ENCODE measurements at regions not wholly inside any gene's neighbourhood (a gene's known extent, or its start where the extent isn't known, plus 50 kb on each side); places are given as distances from the start of the nearest gene placed in this dataset.
A peak's percentile ranks its signal among the peaks of the same experiment; 100 is the strongest.

GRCh38 chr4:165682611-165683010 lies 190.4 kb upstream of the TLL1 start:
- WGBS, 4 donors, result 0 to 51% (median 22%) methylated on average over 1 of the region's 1 CpG
- TF ChIP-seq CTCF (IDR thresholded peaks at IDR 0.05) (no peak), POLR2A (IDR thresholded peaks at IDR 0.05) (no peak)
- no peaks in the 10 kb centered on the region for H3K36me3 ChIP-seq
- no peak for DNase-seq
- no peak overlapping the region for H3K4me3 ChIP-seq
- intact Hi-C loops (cut with DNase I), result no loop called here
- no peaks in the 10 kb centered on the region for H3K27me3 ChIP-seq
- H3K9me3 ChIP-seq, result no peaks in the 10 kb centered on the region
- ATAC-seq, result peak in 1 of 4 donors; percentile 26
- H3K4me1 ChIP-seq, result no peaks in the 10 kb centered on the region
- H3K27ac ChIP-seq, result no peak overlapping the region

DNA sequence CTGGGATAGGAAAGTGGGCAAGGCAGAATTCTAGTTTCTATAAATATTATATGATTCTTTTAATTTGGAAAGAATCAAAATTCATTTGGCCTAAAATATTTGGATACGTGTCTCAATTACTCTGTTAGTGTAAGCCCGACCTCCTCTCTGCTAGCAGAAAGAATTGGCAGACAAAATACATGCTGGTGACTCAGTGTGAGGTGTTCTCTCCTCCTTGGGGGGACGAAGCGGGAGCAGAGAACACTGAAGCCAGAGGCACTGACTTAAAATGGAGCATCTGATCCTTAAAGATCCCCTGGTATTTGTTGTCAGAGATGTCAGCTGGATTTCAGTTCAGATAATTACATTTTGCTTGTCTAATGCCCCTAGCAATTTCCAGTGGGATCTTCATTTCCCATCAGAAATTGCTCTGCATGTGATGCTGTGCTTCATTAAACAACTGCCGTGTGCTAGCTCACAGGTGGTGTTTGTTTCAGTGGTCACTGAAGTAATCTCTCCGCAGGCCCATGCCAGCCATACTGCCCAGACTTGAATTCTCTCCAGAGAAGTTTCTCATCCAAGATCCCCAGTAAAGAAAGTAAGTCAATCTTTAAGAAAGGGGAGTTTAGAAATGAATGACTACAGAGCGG lies 188.7 kb upstream of the TLL1 start:
- Histone ChIP-seq H3K4me1 (no peaks in the 10 kb centered on the region), H3K9me3 (no peaks in the 10 kb centered on the region), H3K4me3 (no peak overlapping the region), H3K27ac (no peak overlapping the region), H3K36me3 (no peaks in the 10 kb centered on the region), H3K27me3 (no peaks in the 10 kb centered on the region)
- 80 to 91% (median 84%) methylated on average over 7 of the region's 7 CpGs for WGBS, 4 donors
- peak in 1 of 5 donors; percentile 29 for DNase-seq
- no peak for TF ChIP-seq CTCF (IDR thresholded peaks at IDR 0.05)
- no peak for TF ChIP-seq POLR2A (IDR thresholded peaks at IDR 0.05)
- peak in 2 of 4 donors; percentile 73 to 94 for ATAC-seq
- intact Hi-C loops (cut with DNase I), result no loop called here

- Histone ChIP-seq H3K4me1 (no peaks in the 10 kb centered on the region), H3K27me3 (no peaks in the 10 kb centered on the region), H3K4me3 (no peak overlapping the region), H3K9me3 (no peaks in the 10 kb centered on the region), H3K27ac (no peak overlapping the region), H3K36me3 (no peaks in the 10 kb centered on the region)
- intact Hi-C loops (cut with DNase I), result no loop called here
- TF ChIP-seq CTCF (IDR thresholded peaks at IDR 0.05) (no peak), POLR2A (IDR thresholded peaks at IDR 0.05) (no peak)
- no peak for ATAC-seq
- WGBS, 4 donors, result 94 to 96% (median 95%) methylated on average over 3 of the region's 3 CpGs
- DNase-seq, result no peak
These were observed 186.3 kb upstream of the TLL1 start for GRCh38 chr4:165686756-165687155.

DNA sequence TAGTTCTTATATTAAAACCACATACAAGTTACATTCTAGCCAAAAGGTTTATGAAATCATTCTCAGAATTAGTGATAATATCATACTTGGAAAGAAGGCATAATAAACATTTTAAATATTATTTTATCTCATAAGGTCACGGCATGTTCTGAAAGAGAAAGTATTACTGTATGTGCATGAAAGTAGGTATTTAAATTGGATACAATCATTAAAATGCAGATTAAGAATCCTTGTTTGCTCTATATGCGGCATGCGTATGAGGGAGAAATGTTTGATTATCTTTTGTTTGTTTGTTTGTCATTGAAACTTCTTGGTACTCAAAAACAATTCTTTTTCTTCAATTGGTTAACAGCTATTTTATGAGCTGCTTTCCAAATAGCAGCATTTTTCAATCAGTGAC lies 183.9 kb upstream of the TLL1 start:
- Histone ChIP-seq H3K4me3 (no peak overlapping the region), H3K27me3 (no peaks in the 10 kb centered on the region), H3K36me3 (no peaks in the 10 kb centered on the region), H3K4me1 (no peaks in the 10 kb centered on the region), H3K9me3 (no peaks in the 10 kb centered on the region), H3K27ac (no peak overlapping the region)
- DNase-seq (no peak), ATAC-seq (no peak)
- intact Hi-C loops (cut with DNase I), result no loop called here
- WGBS, 4 donors, result 90 to 94% (median 92%) methylated on average over 3 of the region's 3 CpGs
- TF ChIP-seq CTCF (IDR thresholded peaks at IDR 0.05) (no peak), POLR2A (IDR thresholded peaks at IDR 0.05) (no peak)

All from heart left ventricle (tissue), 16 donors.